Activated T-helper 1 cell treated with anti-CD3 and anti-CD28 coated beads, Interleukin-2, amount 50 U/mL, for 16 hours (primary cell): ENCODE measurements at regions not wholly inside any gene's neighbourhood (a gene's known extent, or its start where the extent isn't known, plus 50 kb on each side); places are given as distances from the start of the nearest gene placed in this dataset.
"Not testable (repeated sequence)": the region's sequence is repeated elsewhere in the genome, so short reads cannot be mapped to it uniquely, and the experiment has no call there.

Source experiments
- DNase-seq, 2 donors: peaks; one replicate each; pipeline ENCODE4 v3.0.0-alpha.2; 2020; ENCODE audit warnings: low read depth in 1 of 2, low spot score in 1 of 2

- DNase-seq: no peak
Measured at GRCh38 chr15:56812221-56812620, 78.9 kb upstream of the ZNF280D start.

DNA sequence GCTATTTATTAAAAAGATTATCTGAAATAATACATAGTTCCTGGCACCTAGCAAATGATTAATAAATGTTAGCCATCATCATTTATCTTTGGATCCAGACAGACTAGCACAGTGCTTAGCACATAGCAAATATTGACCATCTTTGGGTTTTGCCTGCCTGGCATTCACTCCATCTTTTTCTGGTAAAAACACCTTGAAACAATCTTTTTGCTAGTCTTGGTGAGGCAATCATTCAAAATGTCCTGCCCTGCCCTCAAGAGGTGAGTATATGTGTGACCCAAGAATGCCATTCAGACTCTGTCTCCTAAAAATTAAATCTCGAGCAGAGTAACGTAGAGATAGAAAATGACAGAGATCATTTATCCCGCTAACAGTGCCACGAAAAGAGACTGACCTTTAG lies 78.3 kb upstream of the ZNF280D start:
- DNase-seq: no peak

DNA sequence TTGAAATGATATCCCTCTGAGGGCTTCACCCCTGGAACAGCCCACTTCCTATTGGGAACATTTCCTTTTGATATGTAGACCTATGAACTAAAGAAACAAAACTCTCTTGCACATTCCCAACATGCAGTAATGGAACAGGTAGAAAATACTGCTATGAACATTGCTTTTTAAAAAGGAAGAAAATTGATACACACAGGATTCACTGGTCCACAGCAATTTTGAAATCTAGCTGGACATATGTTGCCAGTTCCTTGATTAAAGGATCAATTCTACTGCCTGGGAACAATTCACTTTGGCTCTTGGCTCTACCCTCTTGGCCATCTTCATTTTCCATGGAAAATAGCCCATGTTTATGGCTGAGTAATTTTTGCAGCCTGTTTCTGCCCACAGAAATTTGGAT lies 74.9 kb upstream of the ZNF280D start:
- no peak for DNase-seq

GRCh38 chr15:56806148-56806536 lies 72.8 kb upstream of the ZNF280D start:
- no peak for DNase-seq

DNA sequence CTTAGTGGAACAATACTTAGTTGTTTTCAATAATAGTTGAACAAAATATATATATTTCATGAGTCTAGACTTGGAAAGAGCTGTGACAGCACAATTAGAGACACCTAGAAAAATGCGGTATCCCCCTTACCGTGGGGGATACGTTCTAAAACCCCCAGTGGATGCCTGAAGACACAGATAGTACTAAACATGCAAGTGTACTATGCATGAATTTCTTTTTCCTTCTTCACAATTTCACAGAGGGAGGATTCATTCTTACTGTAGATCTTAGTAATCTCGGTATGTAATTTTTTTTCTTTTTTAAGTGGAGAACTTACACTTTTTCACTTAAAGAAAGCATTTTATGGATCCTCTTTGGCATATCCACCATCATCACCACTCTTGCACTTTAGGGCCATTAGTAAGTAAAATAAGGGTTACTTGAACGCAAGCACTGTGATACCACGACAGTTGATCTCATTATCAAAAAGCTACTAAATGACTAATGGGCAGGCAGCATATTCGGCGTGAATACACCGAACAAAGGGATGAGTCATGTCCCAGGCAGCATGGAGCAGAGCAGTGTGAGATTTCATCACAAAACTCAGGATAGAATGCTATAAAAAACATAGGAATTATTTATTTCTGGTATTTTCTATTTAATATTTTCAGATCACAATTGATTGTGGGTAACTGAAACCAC lies 72.3 kb upstream of the ZNF280D start:
- DNase-seq: no peak

- no peak for DNase-seq
Measured at GRCh38 chr15:56804938-56805337, 71.6 kb upstream of the ZNF280D start.

GRCh38 chr15:56804279-56804678 lies 71.0 kb upstream of the ZNF280D start:
- no peak for DNase-seq

- DNase-seq: no peak
Measured at GRCh38 chr15:56802161-56802560, 68.9 kb upstream of the ZNF280D start.

GRCh38 chr15:56798639-56799038 lies 65.3 kb upstream of the ZNF280D start:
- no peak for DNase-seq

GRCh38 chr15:56797720-56798275 lies 64.5 kb upstream of the ZNF280D start:
- DNase-seq: no peak

DNA sequence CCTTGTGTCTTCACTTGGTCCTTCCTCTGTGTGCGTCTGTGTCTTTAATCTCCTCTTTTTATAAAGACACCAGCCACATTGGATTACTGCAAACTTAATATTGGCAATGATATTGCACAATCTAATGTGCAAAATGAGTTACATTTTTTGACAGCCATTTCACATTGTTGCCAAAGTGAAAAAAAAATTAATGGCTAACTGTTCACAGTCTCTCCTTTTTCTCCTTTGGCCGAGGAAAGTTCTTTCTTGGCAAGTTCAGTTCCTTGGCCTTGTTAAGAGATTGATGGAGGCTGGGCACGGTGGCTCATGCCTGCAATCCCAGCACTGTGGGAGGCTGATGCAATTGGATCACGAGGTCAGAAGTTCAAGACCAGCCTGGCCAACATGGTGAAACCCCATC lies 62.2 kb upstream of the ZNF280D start:
- no peak for DNase-seq

DNA sequence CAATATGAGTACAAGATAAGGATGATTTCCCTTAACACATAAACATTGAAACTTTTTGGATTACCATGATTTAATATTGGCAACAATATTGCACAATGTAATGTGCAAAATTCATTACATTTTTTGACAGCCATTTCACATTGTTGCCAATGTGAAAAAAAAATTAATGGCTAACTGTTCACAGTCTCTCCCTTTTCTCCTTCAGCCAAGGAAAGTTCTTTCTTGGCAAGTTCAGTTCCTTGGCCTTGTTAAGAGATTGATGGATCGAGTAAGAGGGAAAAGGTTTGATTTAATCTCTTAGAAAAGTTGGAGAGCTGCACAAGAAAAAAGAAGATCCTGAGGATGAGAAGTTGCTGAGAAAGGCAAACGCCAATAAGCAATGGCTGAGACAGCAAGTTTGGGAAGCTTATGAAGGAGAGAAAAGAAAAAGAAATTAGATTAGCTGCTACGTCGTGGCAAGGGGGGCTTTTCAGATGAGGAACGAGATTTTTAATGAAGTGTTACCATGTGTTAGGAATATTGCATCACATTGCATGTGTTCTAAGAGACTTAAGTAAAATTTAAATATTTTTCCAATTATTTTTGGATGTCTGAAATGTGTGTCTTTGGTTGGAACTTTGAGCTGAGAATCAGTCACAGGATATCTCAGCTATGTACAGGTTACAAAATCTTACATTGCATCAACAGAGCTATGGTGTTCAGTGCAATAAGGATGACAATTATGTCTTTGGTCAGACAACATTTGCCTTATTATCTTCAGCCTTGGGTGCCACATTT lies 61.4 kb upstream of the ZNF280D start:
- no peak for DNase-seq

- no peak for DNase-seq
Measured at GRCh38 chr15:56794165-56794552, 60.9 kb upstream of the ZNF280D start.

GRCh38 chr15:56792211-56792610 lies 58.9 kb upstream of the ZNF280D start:
- no peak for DNase-seq

- DNase-seq: not testable (repeated sequence)
Measured at GRCh38 chr15:56791521-56791920, 58.2 kb upstream of the ZNF280D start.

- no peak for DNase-seq
Measured at GRCh38 chr15:56788359-56788758, 55.0 kb upstream of the ZNF280D start.

- no peak for DNase-seq
Measured at GRCh38 chr15:56786966-56787365, 53.7 kb upstream of the ZNF280D start.

- no peak for DNase-seq
Measured at GRCh38 chr15:56783857-56784661, 50.8 kb upstream of the ZNF280D start.

DNA sequence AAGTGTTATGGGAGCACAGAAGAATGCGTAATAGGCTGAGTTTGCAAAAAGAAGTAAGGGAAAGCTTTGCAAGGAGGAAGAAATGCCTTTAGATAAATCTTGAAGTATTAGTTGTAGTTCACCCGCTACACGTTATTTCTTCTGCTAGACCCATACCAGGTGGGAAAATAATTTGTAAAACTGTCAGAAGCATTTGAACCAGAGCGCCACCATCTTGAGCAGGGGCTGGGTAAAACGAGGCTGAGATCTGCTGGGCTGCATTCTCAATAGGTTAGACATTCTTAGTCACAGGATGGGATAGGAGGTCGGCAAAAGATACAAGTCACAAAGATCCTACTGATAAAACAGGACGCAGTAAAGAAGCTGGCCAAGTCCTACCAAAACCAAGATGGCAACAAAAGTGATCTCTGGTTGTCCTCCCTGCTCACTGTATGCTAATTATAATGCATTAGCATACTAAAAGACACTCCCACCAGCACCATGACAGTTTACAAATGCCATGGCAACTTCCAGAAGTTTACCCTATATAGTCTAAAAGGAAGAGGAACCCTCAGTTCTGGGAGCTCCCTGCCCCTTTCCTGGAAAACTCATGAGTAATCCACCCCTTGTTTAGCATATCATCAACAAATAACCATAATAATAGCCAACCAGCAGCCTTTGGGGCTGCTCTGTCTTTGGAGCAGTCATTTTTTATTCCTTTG lies 50.0 kb upstream of the ZNF280D start:
- DNase-seq: no peak
